ENCODE measurements at regions not wholly inside any gene's neighbourhood (a gene's known extent, or its start where the extent isn't known, plus 50 kb on each side); places are given as distances from the start of the nearest gene placed in this dataset.
"Not testable (repeated sequence)": the region's sequence is repeated elsewhere in the genome, so short reads cannot be mapped to it uniquely, and the experiment has no call there.

DNA sequence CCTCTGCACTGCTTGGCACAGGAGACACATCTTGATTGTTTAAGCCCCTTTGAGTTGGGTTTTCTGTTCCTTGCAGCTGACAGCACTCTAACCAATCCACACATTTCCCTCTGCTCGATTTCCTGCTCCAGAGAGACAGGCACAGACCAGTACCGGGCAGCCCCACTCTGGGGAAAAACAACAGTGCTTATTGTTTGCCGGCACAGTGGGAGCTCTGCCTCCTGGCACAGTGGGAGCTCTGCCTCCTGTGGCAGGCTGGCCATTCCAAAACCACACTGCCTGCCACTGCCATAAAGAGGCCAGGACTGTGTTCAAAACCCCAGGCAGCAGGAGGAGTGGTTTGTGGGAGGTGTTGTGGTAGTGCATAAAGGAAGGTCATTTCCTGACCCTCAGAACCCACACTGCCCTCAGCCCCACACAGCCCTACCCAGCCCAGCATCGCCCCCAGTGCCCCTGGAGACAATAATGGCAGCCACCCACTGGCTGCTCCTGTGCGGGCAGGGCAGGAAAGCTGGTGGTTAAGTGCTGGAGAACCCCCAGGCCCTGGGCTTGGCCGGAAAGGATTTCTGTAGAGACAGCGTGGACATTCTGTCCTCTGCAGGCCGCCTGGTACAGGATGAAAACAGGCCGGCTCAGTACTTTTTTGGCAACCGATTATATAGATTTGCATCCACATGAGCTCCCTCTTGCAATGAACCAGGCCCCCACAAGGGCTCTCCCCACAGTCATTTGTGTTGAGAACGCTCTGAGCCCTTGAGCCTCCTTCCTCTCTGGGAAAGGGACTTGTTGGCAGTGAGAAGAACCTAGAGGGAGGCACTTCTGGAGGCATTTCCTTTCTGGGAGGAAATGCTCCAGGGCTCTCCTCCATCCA is 182.8 kb downstream of the TRIM43 start:
- TF ChIP-seq POLR2A (IDR thresholded peaks at IDR 0.05; ENCODE audit: low read length); GATA1 (IDR thresholded peaks at IDR 0.05; ENCODE audit: low read depth, low read length): not testable (repeated sequence)

All from erythroblast (primary cell).